ENCODE measurements at regions not wholly inside any gene's neighbourhood (a gene's known extent, or its start where the extent isn't known, plus 50 kb on each side); places are given as distances from the start of the nearest gene placed in this dataset.

DNA sequence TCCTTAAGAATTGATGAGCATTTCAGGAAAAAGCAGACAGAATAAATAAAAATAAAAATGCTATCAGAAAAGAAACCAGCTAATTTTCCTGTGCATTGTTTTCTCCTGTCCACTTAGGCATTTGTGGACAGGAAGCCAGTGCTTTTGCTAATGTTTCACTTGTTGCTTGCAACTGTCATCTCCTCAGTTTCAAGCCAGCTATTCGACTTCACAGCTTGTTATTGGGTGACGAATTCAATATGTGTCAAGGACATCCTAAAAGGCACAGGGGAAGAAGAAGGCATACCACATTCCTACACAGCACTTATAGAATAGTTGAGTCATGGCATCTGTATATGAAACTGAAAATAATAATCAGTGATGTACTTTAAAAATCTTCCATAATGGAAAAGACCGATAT lies 530.6 kb upstream of the KIRREL3 start:
- no peak overlapping the region for H3K27ac Mint-ChIP-seq
- H3K27me3 Mint-ChIP-seq (ENCODE audit: low read depth): no peaks in the 10 kb centered on the region
- H3K36me3 Mint-ChIP-seq (ENCODE audit: low read depth): no peaks in the 10 kb centered on the region
- intact Hi-C loops (cut with micrococcal nuclease): no loop called here
- no peaks in the 10 kb centered on the region for H3K9me3 Mint-ChIP-seq
- no peaks in the 10 kb centered on the region for H3K4me1 Mint-ChIP-seq (ENCODE audit: low read depth)
- DNase-seq (ENCODE audit: low spot score): no peak
- H3K4me3 Mint-ChIP-seq (ENCODE audit: low read depth): no peak overlapping the region

DNA sequence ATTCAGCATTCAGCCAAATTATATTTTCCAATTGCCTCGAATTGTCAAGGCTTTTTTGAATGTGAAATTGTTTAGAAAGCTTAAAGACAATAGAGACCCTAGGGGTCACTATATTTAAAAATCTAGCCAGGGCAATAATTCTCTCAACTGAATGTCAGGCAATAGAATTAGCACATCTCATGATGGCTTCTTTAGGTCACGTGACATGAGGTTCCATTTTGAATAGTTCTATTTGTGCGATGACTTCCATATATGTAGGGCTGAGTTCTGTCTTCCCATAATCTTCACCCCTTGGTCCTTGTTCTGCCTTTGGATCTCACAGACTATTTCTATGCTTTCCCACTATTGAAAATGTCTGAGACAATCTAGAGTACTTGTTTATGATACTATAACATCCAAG lies 527.7 kb upstream of the KIRREL3 start:
- DNase-seq (ENCODE audit: low spot score): no peak
- Mint-ChIP-seq H3K4me1 (ENCODE audit: low read depth) (no peaks in the 10 kb centered on the region), H3K4me3 (ENCODE audit: low read depth) (no peak overlapping the region), H3K27me3 (ENCODE audit: low read depth) (no peaks in the 10 kb centered on the region), H3K9me3 (no peaks in the 10 kb centered on the region), H3K27ac (no peak overlapping the region), H3K36me3 (ENCODE audit: low read depth) (no peaks in the 10 kb centered on the region)
- intact Hi-C loops (cut with micrococcal nuclease): no loop called here

DNA sequence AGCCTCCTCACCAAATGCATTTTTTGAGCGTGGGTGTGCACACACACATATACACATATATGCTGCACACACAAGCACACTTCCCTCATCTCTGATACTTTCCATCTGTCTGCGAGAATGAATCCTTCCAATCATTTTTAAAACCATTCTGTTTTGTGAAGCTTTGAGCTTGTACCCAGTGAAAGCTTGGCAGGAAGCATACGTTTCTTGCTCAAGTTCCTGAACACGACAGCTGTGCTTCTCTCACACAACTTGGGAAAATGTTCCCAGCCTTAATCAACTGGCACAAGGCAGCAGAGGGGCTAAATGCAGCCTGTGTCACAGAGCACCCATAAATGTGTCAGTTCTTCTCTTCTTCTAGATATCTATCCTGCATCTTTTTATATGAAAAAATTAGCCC lies 524.0 kb upstream of the KIRREL3 start:
- Mint-ChIP-seq H3K9me3 (no peaks in the 10 kb centered on the region), H3K4me3 (ENCODE audit: low read depth) (no peak overlapping the region), H3K27me3 (ENCODE audit: low read depth) (no peaks in the 10 kb centered on the region), H3K36me3 (ENCODE audit: low read depth) (no peaks in the 10 kb centered on the region), H3K27ac (no peak overlapping the region), H3K4me1 (ENCODE audit: low read depth) (no peaks in the 10 kb centered on the region)
- intact Hi-C loops (cut with micrococcal nuclease): no loop called here
- no peak for DNase-seq (ENCODE audit: low spot score)

DNA sequence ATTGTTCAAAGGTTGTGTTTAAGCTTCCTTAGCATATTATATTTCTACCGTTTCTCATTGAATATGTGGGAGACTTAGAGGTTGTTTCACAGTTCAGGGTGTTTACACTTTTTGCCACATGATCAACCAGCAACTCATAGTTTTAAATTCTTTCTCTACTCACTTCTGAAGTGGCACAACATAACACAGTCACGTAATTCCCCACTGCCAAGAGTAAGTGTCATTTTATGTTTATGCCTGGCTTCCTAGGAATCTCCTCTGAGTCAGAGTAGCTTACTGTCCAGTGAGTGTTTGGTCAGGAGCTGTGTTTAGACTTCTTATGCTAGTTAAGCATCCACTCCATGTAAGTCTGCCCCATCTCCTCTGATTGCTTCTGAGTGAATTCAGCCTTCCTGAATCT lies 520.8 kb upstream of the KIRREL3 start:
- intact Hi-C loops (cut with micrococcal nuclease): no loop called here

DNA sequence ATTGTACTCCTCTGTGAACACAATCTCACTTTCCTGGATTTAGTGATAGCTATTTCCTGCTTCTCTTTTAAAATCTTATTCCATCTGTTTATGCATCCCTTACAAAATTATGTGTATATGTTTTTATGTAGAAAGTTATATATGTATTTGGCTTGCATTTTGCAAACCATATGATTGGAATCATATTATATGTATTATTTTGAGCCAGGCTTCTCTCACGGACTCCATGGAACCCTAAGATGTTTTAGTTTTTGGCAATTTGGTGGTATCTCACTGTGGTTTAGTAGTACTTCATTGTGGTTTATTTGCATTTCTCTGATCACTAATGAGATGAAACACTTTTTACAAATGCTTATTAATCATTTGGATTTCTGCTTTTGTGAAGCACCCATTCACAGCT lies 507.3 kb upstream of the KIRREL3 start:
- Mint-ChIP-seq H3K9me3 (no peaks in the 10 kb centered on the region), H3K27me3 (ENCODE audit: low read depth) (no peaks in the 10 kb centered on the region), H3K27ac (no peak overlapping the region), H3K4me3 (ENCODE audit: low read depth) (no peak overlapping the region), H3K4me1 (ENCODE audit: low read depth) (no peaks in the 10 kb centered on the region), H3K36me3 (ENCODE audit: low read depth) (no peaks in the 10 kb centered on the region)
- DNase-seq (ENCODE audit: low spot score): no peak
- intact Hi-C loops (cut with micrococcal nuclease): no loop called here

More for the DNA sequence above, 520.8 kb upstream of the KIRREL3 start:
- Mint-ChIP-seq H3K27ac (no peak overlapping the region), H3K4me3 (ENCODE audit: low read depth) (no peak overlapping the region), H3K4me1 (ENCODE audit: low read depth) (no peaks in the 10 kb centered on the region), H3K36me3 (ENCODE audit: low read depth) (no peaks in the 10 kb centered on the region), H3K27me3 (ENCODE audit: low read depth) (no peaks in the 10 kb centered on the region), H3K9me3 (no peaks in the 10 kb centered on the region)
- DNase-seq (ENCODE audit: low spot score): no peak

DNA sequence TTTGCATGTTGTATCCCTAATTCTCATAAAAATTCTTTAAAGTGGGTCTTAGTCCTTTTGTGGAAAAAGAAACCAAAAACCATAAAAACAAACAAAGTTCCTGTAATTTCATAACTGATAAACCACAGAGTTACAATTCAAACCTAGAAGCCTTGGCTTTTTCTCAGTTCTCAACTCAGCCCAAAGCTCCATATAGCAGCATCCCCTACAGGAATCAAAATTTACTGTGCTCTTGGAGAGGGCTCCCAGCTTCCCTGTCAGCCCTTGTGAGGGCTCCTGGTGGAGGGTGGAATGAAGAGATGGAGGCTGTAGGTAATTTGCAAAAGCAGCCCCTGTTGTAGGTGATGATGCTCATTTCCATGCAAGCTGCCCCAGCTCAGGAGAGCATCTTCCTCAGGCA lies 506.1 kb upstream of the KIRREL3 start:
- no peaks in the 10 kb centered on the region for H3K4me1 Mint-ChIP-seq (ENCODE audit: low read depth)
- H3K9me3 Mint-ChIP-seq: no peaks in the 10 kb centered on the region
- intact Hi-C loops (cut with micrococcal nuclease): no loop called here
- DNase-seq (ENCODE audit: low spot score): no peak
- H3K4me3 Mint-ChIP-seq (ENCODE audit: low read depth): no peak overlapping the region
- H3K27me3 Mint-ChIP-seq (ENCODE audit: low read depth): no peaks in the 10 kb centered on the region
- H3K36me3 Mint-ChIP-seq (ENCODE audit: low read depth): no peaks in the 10 kb centered on the region
- H3K27ac Mint-ChIP-seq: no peak overlapping the region

DNA sequence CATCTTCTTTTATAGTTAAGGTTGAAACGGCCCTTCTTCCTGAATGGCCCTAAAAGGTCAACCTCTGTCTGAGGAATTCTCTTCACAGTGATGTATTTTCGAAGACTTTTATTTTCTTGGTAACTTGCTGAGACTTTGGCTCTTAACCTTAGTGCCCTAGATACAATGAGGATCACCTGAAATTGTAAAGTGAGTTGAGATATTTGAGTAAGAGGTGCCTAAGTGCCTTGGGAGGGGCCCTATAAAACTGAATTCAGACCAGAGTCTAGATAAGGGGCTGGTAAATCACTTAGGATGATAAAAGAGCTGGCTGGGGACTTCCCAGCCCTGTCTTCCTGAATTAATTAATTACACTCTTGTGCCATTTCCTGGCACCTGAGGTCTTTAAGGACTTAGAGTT lies 505.6 kb upstream of the KIRREL3 start:
- Mint-ChIP-seq H3K27me3 (ENCODE audit: low read depth) (no peaks in the 10 kb centered on the region), H3K4me1 (ENCODE audit: low read depth) (no peaks in the 10 kb centered on the region), H3K4me3 (ENCODE audit: low read depth) (no peak overlapping the region), H3K36me3 (ENCODE audit: low read depth) (no peaks in the 10 kb centered on the region), H3K9me3 (no peaks in the 10 kb centered on the region), H3K27ac (no peak overlapping the region)
- intact Hi-C loops (cut with micrococcal nuclease): no loop called here
- DNase-seq (ENCODE audit: low spot score): no peak

DNA sequence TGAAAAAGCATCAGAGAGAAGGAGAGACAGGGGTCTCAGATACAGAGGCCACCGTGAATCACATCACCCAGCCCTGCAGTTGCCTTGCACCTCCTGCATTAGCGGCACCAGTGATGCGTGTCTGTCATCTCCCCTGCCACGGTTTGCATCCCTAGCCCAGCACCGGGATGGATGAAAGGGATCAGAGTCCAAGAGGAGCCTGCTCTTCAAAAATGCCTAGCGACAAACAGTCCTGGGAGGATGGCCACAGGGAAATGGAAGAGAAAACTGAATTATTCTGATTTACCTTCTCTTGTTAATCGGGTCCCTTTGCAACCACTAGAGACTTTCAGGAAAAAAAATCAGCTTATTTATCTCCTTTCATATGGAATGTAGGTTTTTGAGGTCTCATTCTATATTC lies 495.6 kb upstream of the KIRREL3 start:
- Mint-ChIP-seq H3K27me3 (ENCODE audit: low read depth) (no peaks in the 10 kb centered on the region), H3K36me3 (ENCODE audit: low read depth) (no peaks in the 10 kb centered on the region), H3K4me3 (ENCODE audit: low read depth) (no peak overlapping the region), H3K4me1 (ENCODE audit: low read depth) (no peaks in the 10 kb centered on the region), H3K9me3 (peaks cover 5% of the 10 kb centered on the region), H3K27ac (no peak overlapping the region)
- no peak for DNase-seq (ENCODE audit: low spot score)
- intact Hi-C loops (cut with micrococcal nuclease): no loop called here

DNA sequence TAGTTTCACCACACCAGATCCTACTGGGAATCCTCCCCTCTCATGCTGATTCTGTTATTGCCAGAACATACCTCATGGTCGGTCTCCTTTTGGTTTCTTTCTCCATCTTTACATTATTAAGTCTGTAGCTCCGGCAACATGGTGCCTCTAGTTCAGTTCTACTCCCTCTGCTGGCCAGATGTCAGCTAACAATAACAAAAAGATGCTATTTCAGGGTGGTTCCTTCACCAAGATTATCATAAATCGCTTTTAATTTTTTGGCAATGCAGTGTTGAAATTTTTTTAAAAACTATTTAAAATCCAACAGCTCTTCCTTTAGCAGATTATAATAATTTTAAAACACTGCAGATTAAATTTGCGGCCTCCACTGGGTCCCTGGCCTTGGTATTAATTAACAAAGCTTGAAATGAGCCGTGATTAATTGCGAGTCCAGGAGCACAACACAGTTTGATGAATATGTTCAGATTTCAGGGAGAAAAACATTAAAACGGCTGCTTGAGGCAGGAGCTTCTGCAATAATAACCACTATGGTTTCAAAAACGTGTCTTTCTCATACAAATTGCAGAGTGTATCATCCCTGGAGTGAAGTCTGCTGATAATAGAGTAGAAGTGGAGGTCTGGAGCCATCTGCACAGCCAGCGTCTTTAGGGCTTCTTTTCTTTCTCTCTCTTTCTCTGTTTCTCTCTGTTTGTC lies 492.9 kb upstream of the KIRREL3 start:
- Mint-ChIP-seq H3K36me3 (ENCODE audit: low read depth) (no peaks in the 10 kb centered on the region), H3K4me3 (ENCODE audit: low read depth) (no peak overlapping the region), H3K4me1 (ENCODE audit: low read depth) (no peaks in the 10 kb centered on the region), H3K27ac (no peak overlapping the region), H3K27me3 (ENCODE audit: low read depth) (no peaks in the 10 kb centered on the region), H3K9me3 (peaks cover 5% of the 10 kb centered on the region)
- intact Hi-C loops (cut with micrococcal nuclease): no loop called here
- no peak for DNase-seq (ENCODE audit: low spot score)

DNA sequence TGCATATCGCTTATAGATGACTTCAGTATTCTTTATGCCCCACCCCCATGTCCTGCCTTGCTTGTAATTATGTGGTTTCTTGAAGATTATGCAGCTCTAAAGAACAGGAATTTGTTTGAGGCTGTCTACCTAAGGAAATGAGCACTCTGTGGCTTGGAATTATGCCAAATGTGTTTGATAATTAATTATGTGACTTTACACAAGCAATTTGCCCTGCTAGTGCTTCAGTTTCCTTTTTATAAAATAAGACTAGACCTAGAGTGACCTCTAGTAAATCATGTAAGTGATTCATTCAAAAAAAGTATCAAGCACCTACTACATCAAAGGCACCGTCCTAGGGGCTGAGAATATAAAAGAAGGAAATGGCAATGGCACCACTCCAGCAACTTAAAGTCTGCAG lies 491.5 kb upstream of the KIRREL3 start:
- Mint-ChIP-seq H3K27ac (no peak overlapping the region), H3K4me1 (ENCODE audit: low read depth) (no peaks in the 10 kb centered on the region), H3K27me3 (ENCODE audit: low read depth) (no peaks in the 10 kb centered on the region), H3K4me3 (ENCODE audit: low read depth) (no peak overlapping the region), H3K36me3 (ENCODE audit: low read depth) (no peaks in the 10 kb centered on the region), H3K9me3 (peaks cover 5% of the 10 kb centered on the region)
- DNase-seq (ENCODE audit: low spot score): no peak
- intact Hi-C loops (cut with micrococcal nuclease): no loop called here

DNA sequence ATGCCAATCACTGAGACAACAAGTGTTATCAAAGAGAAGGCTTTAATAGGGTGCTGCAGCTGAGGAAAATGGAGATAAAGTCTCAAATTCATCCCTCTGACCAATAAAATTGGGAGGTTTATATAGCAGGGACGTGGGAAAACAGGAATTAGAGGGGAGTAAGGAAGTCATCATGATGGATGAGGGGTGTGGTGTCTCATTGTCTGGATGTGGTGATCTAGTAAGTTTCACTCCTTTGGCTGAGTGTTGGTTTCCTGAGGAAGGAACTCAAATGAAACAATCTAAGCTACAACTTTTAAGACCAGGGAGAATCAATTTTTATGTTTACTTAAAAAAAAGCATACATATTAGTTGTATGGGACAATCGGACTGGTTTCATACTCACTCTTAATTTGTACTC lies 491.0 kb upstream of the KIRREL3 start:
- intact Hi-C loops (cut with micrococcal nuclease): no loop called here
- Mint-ChIP-seq H3K4me3 (ENCODE audit: low read depth) (no peak overlapping the region), H3K27ac (no peak overlapping the region), H3K36me3 (ENCODE audit: low read depth) (no peaks in the 10 kb centered on the region), H3K27me3 (ENCODE audit: low read depth) (no peaks in the 10 kb centered on the region), H3K4me1 (ENCODE audit: low read depth) (no peaks in the 10 kb centered on the region), H3K9me3 (peaks cover 5% of the 10 kb centered on the region)
- DNase-seq (ENCODE audit: low spot score): no peak

DNA sequence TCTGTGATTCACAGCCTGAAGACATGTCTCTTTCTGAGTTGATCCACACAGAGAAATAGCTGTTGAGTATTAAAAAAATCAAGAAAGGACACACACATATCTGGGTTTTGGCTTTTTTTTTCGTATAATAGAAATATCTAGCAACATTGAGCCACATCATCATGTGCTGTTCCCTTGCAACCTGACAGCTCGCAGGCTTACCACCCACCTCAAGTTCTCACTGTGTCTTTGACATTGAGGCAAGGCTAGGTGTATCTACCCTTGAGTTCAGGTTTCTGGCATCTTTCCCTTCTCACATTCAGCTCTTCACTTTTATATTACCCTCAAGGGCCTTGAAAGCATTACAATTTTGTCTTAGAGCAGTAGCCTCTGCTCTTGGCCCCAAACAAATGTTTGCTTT lies 490.3 kb upstream of the KIRREL3 start:
- Mint-ChIP-seq H3K4me1 (ENCODE audit: low read depth) (no peaks in the 10 kb centered on the region), H3K36me3 (ENCODE audit: low read depth) (no peaks in the 10 kb centered on the region), H3K9me3 (peaks cover 5% of the 10 kb centered on the region), H3K27ac (no peak overlapping the region), H3K4me3 (ENCODE audit: low read depth) (no peak overlapping the region), H3K27me3 (ENCODE audit: low read depth) (no peaks in the 10 kb centered on the region)
- intact Hi-C loops (cut with micrococcal nuclease): no loop called here
- DNase-seq (ENCODE audit: low spot score): no peak

DNA sequence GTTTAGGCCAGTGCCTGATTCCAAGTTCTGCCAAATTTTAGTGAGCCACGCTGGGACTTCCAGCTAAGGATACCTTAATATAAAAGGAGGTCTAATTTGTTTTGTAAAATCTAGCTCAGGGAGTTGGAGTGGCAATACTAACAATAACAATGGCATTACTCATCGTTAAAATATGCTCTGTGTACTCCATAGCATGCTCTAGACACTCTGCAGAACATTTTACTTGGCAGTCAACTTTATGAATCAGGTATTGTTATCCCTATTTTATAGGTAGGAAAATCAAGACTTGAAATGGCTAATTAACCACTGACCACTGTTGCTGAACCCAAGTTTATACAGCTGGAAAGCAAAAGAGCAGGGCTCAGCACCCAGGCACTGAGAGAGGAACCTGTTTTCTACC lies 485.0 kb upstream of the KIRREL3 start:
- H3K27ac Mint-ChIP-seq: no peak overlapping the region
- H3K27me3 Mint-ChIP-seq (ENCODE audit: low read depth): no peaks in the 10 kb centered on the region
- no peaks in the 10 kb centered on the region for H3K36me3 Mint-ChIP-seq (ENCODE audit: low read depth)
- no peak for DNase-seq (ENCODE audit: low spot score)
- H3K4me1 Mint-ChIP-seq (ENCODE audit: low read depth): no peaks in the 10 kb centered on the region
- H3K9me3 Mint-ChIP-seq: no peaks in the 10 kb centered on the region
- intact Hi-C loops (cut with micrococcal nuclease): no loop called here
- no peak overlapping the region for H3K4me3 Mint-ChIP-seq (ENCODE audit: low read depth)

DNA sequence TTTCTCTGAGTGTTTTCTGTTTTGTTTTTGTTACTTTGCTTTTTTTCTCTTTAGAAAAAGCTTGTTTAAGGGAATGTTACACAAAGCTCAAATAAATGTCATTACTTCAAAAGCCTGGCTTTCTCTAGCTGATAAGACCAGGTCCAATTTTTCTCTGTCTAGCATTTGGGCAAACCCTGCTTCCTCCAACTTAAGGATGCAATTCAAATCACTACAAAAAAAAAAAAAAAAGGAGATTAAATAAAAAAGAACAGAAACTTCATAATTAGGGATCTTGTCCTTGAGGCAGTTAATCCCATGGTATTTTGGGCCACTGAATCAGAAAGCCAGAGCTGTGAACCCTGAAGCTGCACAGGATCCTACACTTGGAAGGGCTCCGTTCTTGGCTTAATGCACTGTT lies 480.8 kb upstream of the KIRREL3 start:
- Mint-ChIP-seq H3K36me3 (ENCODE audit: low read depth) (no peaks in the 10 kb centered on the region), H3K9me3 (no peaks in the 10 kb centered on the region), H3K4me1 (ENCODE audit: low read depth) (no peaks in the 10 kb centered on the region), H3K27ac (no peak overlapping the region), H3K27me3 (ENCODE audit: low read depth) (peaks cover 2% of the 10 kb centered on the region), H3K4me3 (ENCODE audit: low read depth) (no peak overlapping the region)
- intact Hi-C loops (cut with micrococcal nuclease): no loop called here
- no peak for DNase-seq (ENCODE audit: low spot score)
